Tibial nerve (tissue), 4 donors: ENCODE measurements at regions not wholly inside any gene's neighbourhood (a gene's known extent, or its start where the extent isn't known, plus 50 kb on each side); places are given as distances from the start of the nearest gene placed in this dataset.

ENCODE experiments used
- CTCF ChIP-seq, 5 experiments: fragments of 200-600 bp in 3 of 5; fragments of 450-650 bp in 2 of 5; sonication (generic) in 3 of 5; IDR thresholded peaks; one replicate each; pipeline ENCODE4 v1.5.1; 2016 to 2019; ENCODE audit warnings: antibody characterized with exemption in 5 of 5, mild to moderate bottlenecking in 3 of 5, moderate library complexity in 2 of 5
- EP300 ChIP-seq, 2 donors: sonication (generic); formaldehyde crosslinking; IDR thresholded peaks; one replicate each; pipeline ENCODE4 v1.6.1; 2017; ENCODE audit warnings: antibody characterized with exemption in 2 of 2, mild to moderate bottlenecking in 1 of 2
- POLR2A ChIP-seq, 2 donors: fragments of 450-650 bp; IDR thresholded peaks; one replicate each; pipeline ENCODE4 v1.6.1; 2017; ENCODE audit warnings: antibody characterized with exemption in 2 of 2, mild to moderate bottlenecking in 2 of 2, moderate library complexity in 2 of 2

- TF ChIP-seq CTCF (IDR thresholded peaks at IDR 0.05) (no peak), POLR2A (IDR thresholded peaks at IDR 0.05) (no peak), EP300 (IDR thresholded peaks at IDR 0.05) (no peak)
Observed at GRCh38 chr13:97107815-97108529, 113.7 kb upstream of the OXGR1 start.
